ENCODE measurements at regions not wholly inside any gene's neighbourhood (a gene's known extent, or its start where the extent isn't known, plus 50 kb on each side); places are given as distances from the start of the nearest gene placed in this dataset.

GRCh38 chr10:63964406-63964805 is 443.2 kb downstream of the REEP3 start:
- TF ChIP-seq CTCF (conservative IDR thresholded peaks at IDR 0.05; ENCODE audit: low read depth, low read length) (no peak), EZH2 (IDR thresholded peaks at IDR 0.05; ENCODE audit: borderline replicate concordance, low read depth, low read length, poor library complexity, severe bottlenecking) (no peak)

Measured in A673 (cell line).